ENCODE measurements at regions not wholly inside any gene's neighbourhood (a gene's known extent, or its start where the extent isn't known, plus 50 kb on each side); places are given as distances from the start of the nearest gene placed in this dataset.

DNA sequence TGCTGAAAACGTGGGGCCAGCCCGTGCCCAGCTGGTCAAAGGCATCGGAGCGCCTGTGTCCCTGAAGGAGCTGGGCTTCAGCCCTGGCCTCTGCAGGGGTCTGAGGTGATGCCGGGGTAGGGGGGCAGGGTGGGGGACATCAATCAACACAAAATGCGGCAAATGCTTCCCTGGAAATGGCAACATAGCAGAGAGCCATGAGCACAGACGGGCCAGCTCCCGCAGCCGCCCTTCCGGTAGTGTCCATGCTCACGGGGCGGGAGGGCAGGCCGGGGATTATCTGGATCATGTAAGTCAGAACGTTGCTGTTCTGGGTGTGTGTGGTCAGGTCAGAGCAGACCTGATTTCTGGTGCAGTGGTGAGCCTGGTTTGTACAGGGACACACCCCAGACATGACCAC is 56.5 kb upstream of the TWIST2 start:
- in situ Hi-C loops (cut with MboI; ENCODE audit: low sequenced_read_pairs in 4 of 4) (loop anchor here in 2 of 4 donors (25.0 kb wide), 1 partner anchor 429 kb away; no protein-coding TSS in a partner anchor), intact Hi-C loops (cut with DNase I; ENCODE audit: low total_unique reads) (no loop called here)
- H3K4me3 ChIP-seq = no peak overlapping the region
- ATAC-seq (no peak), DNase-seq (no peak)
- H3K9me3 ChIP-seq = no peaks in the 10 kb centered on the region
- TF ChIP-seq CTCF (IDR thresholded peaks at IDR 0.05 in 4 of 5, conservative IDR thresholded peaks at IDR 0.05 in 1 of 5) (no peak), POLR2A (IDR thresholded peaks at IDR 0.05) (no peak)
- H3K27me3 ChIP-seq = peaks cover 12 to 25% (median 14%) of the 10 kb centered on the region in 3 donors
- H3K4me1 ChIP-seq = no peaks in the 10 kb centered on the region
- no peaks in the 10 kb centered on the region for H3K36me3 ChIP-seq
- H3K27ac ChIP-seq = no peak overlapping the region

- no peak for TF ChIP-seq CTCF (IDR thresholded peaks at IDR 0.05 in 4 of 5, conservative IDR thresholded peaks at IDR 0.05 in 1 of 5)
- TF ChIP-seq POLR2A (IDR thresholded peaks at IDR 0.05) = no peak
- DNase-seq = no peak
- H3K27me3 ChIP-seq = peaks cover 22 to 37% (median 23%) of the 10 kb centered on the region in 3 donors
- H3K36me3 ChIP-seq = no peaks in the 10 kb centered on the region
- H3K27ac ChIP-seq = no peak overlapping the region
- no peaks in the 10 kb centered on the region for H3K4me1 ChIP-seq
- intact Hi-C loops (cut with DNase I; ENCODE audit: low total_unique reads) = no loop called here
- in situ Hi-C loops (cut with MboI; ENCODE audit: low sequenced_read_pairs in 4 of 4) = loop anchor here in 2 of 4 donors (25.0 kb wide), 1 partner anchor 431 kb away; no protein-coding TSS in a partner anchor
- H3K4me3 ChIP-seq = no peak overlapping the region
- no peak for ATAC-seq
- H3K9me3 ChIP-seq = no peaks in the 10 kb centered on the region
Observed at GRCh38 chr2:238793306-238793705, 54.6 kb upstream of the TWIST2 start.

- H3K9me3 ChIP-seq = no peaks in the 10 kb centered on the region
Observed at GRCh38 chr2:238793801-238794449, 54.0 kb upstream of the TWIST2 start.

GRCh38 chr2:238796223-238796885 is 51.5 kb upstream of the TWIST2 start:
- intact Hi-C loops (cut with DNase I; ENCODE audit: low total_unique reads) (no loop called here), in situ Hi-C loops (cut with MboI; ENCODE audit: low sequenced_read_pairs in 4 of 4) (loop anchor here in 2 of 4 donors (25.0 kb wide), 1 partner anchor 434 kb away; no protein-coding TSS in a partner anchor)
- no peak for TF ChIP-seq CTCF (IDR thresholded peaks at IDR 0.05 in 4 of 5, conservative IDR thresholded peaks at IDR 0.05 in 1 of 5)
- no peak for TF ChIP-seq POLR2A (IDR thresholded peaks at IDR 0.05)
- H3K9me3 ChIP-seq = no peaks in the 10 kb centered on the region
- DNase-seq (no peak), ATAC-seq (no peak)
- no peaks in the 10 kb centered on the region for H3K36me3 ChIP-seq
- no peak overlapping the region for H3K27ac ChIP-seq
- H3K27me3 ChIP-seq = peaks cover 26 to 27% (median 27%) of the 10 kb centered on the region in 3 donors
- H3K4me1 ChIP-seq = no peaks in the 10 kb centered on the region
- H3K4me3 ChIP-seq = no peak overlapping the region

More at GRCh38 chr2:238793801-238794449, 54.0 kb upstream of the TWIST2 start:
- no peak for TF ChIP-seq POLR2A (IDR thresholded peaks at IDR 0.05)
- no peak for TF ChIP-seq CTCF (IDR thresholded peaks at IDR 0.05 in 4 of 5, conservative IDR thresholded peaks at IDR 0.05 in 1 of 5)
- H3K36me3 ChIP-seq = no peaks in the 10 kb centered on the region
- DNase-seq (no peak), ATAC-seq (no peak)
- H3K4me1 ChIP-seq = no peaks in the 10 kb centered on the region
- in situ Hi-C loops (cut with MboI; ENCODE audit: low sequenced_read_pairs in 4 of 4) (loop anchor here in 2 of 4 donors (25.0 kb wide), 1 partner anchor 432 kb away; no protein-coding TSS in a partner anchor), intact Hi-C loops (cut with DNase I; ENCODE audit: low total_unique reads) (no loop called here)
- H3K27me3 ChIP-seq = peaks cover 22 to 37% (median 24%) of the 10 kb centered on the region in 3 donors
- no peak overlapping the region for H3K4me3 ChIP-seq
- no peak overlapping the region for H3K27ac ChIP-seq
